Activated B cell treated with CpG ODN at 0.5 μM for 24 hours (primary cell): ENCODE measurements at regions not wholly inside any gene's neighbourhood (a gene's known extent, or its start where the extent isn't known, plus 50 kb on each side); places are given as distances from the start of the nearest gene placed in this dataset.

Experiments used
- ATAC-seq: fragments of 200-7000 bp; cut with Tn5 transposase; one replicate; pipeline ENCODE4 v1.10.0; 2021; ENCODE audit warnings: low read depth, mild to moderate bottlenecking, moderate library complexity
- CTCF ChIA-PET: fragments of 350-600 bp; sonication (Branson Sonifier 250); formaldehyde crosslinking; loops from one replicate; lab custom pipeline; 2021; ENCODE audit warnings: antibody characterized with exemption; lab: Charles Lee
- POLR2A ChIA-PET: fragments of 350-600 bp; sonication (Branson Sonifier 250); formaldehyde crosslinking; loops from one replicate; lab custom pipeline; 2021; ENCODE audit warnings: antibody characterized with exemption; lab: Charles Lee
- DNase-seq: peaks from one replicate; pipeline ENCODE4 v3.0.0; 2022
- H3K27ac Mint-ChIP-seq: one replicate; pipeline ENCODE4 v1.8.0; 2020; ENCODE audit warnings: mixed read lengths
- H3K27me3 Mint-ChIP-seq: one replicate; pipeline ENCODE4 v1.8.0; 2021; ENCODE audit warnings: mixed read lengths
- H3K36me3 Mint-ChIP-seq: one replicate; pipeline ENCODE4 v1.8.0; 2021; ENCODE audit warnings: low read depth, mixed read lengths
- H3K4me1 Mint-ChIP-seq: one replicate; pipeline ENCODE4 v1.8.0; 2021; ENCODE audit warnings: mixed read lengths
- H3K4me3 Mint-ChIP-seq: one replicate; pipeline ENCODE4 v1.8.0; 2020; ENCODE audit warnings: mild to moderate bottlenecking, mixed read lengths
- H3K9me3 Mint-ChIP-seq: one replicate; pipeline ENCODE4 v1.8.0; 2020; ENCODE audit warnings: mixed read lengths
- intact Hi-C: fragments of 100-400 bp; cut with micrococcal nuclease; formaldehyde crosslinking; loops from one replicate; pipeline ENCODE4 v1.15.1; 2024
- TF ChIP-seq, protein P1 (sequence below): fragments of 200-600 bp; IDR thresholded peaks from one replicate; pipeline ENCODE4 v1.8.0; 2022; ENCODE audit warnings: antibody characterized with exemption, mild to moderate bottlenecking

DNA sequence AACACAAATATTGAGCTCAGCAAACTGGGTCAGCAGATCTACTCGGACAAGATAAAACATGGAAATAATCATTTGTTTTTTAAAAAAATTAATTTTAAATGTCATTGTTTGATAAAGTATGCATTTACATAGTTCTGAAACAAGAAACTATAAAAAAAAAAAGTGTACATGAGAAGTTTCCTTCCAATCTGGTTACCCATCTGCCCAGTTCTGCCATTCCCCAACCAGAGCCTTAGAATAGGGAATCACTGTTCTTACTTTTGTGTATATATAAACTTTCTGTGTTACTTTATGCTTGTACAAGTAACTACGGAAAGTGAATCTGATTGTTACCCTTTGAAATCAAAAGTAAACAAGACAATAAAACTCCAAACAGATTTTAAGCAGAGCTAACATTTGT, 791.4 kb downstream of the HACE1 start:
- Mint-ChIP-seq H3K9me3 (no peaks in the 10 kb centered on the region), H3K36me3 (no peaks in the 10 kb centered on the region), H3K27me3 (no peaks in the 10 kb centered on the region), H3K4me1 (no peaks in the 10 kb centered on the region), H3K4me3 (no peak overlapping the region), H3K27ac (no peak overlapping the region)
- intact Hi-C loops, result no loop called here
- ChIA-PET POLR2A (no interaction called here), CTCF (no interaction called here)
- DNase-seq (no peak), ATAC-seq (no peak)
- TF ChIP-seq, protein P1, sequence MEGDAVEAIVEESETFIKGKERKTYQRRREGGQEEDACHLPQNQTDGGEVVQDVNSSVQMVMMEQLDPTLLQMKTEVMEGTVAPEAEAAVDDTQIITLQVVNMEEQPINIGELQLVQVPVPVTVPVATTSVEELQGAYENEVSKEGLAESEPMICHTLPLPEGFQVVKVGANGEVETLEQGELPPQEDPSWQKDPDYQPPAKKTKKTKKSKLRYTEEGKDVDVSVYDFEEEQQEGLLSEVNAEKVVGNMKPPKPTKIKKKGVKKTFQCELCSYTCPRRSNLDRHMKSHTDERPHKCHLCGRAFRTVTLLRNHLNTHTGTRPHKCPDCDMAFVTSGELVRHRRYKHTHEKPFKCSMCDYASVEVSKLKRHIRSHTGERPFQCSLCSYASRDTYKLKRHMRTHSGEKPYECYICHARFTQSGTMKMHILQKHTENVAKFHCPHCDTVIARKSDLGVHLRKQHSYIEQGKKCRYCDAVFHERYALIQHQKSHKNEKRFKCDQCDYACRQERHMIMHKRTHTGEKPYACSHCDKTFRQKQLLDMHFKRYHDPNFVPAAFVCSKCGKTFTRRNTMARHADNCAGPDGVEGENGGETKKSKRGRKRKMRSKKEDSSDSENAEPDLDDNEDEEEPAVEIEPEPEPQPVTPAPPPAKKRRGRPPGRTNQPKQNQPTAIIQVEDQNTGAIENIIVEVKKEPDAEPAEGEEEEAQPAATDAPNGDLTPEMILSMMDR, result no peak

DNA sequence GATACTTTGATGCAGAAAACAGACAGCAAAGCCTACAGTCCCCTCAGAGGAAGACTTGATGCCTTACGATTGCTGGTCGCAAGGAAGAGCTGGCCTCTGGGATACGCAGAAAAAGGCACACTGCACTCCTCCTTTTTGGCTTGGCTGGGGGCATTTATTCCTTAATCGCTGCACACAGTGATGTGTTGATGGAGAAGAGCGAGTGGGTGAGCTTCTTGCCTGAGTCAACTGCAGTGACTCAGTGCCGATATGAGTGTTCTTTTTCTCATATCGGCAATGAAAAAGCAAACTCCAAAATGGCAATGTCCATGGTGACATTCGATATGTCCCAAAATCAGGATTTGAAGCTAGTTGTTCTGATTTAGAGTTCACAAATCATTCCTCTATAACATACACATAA, 794.8 kb downstream of the HACE1 start:
- CTCF ChIA-PET, result no interaction called here

DNA sequence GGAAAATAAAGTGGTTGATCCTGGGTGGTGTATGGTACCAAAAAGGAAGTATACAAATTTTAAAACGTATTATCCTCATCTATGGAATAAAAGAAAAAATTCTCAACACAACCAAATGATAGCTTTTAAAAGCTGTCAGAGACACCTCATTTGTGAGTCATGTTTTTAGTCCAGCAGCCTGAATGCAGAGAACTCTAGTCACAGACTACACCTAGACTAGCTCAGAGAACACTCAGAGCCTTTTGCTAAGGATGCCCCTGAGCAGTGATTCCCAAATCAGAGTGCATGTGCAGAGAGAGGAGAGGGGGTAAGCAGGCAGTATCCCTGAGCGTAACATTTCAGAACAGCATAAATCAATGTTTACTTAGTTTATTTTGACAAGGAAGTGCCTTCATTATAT, 809.3 kb downstream of the HACE1 start:
- intact Hi-C loops, result no loop called here
- DNase-seq, result no peak
- no peaks in the 10 kb centered on the region for H3K4me1 Mint-ChIP-seq
- no peak for ATAC-seq
- no peak overlapping the region for H3K4me3 Mint-ChIP-seq
- H3K27ac Mint-ChIP-seq, result no peak overlapping the region
- peaks cover 5% of the 10 kb centered on the region for H3K9me3 Mint-ChIP-seq
- TF ChIP-seq, protein P1, result no peak
- no peaks in the 10 kb centered on the region for H3K27me3 Mint-ChIP-seq
- CTCF ChIA-PET, result no interaction called here
- POLR2A ChIA-PET, result no interaction called here
- H3K36me3 Mint-ChIP-seq, result no peaks in the 10 kb centered on the region

More for the DNA sequence above, 794.8 kb downstream of the HACE1 start:
- intact Hi-C loops, result no loop called here
- H3K27ac Mint-ChIP-seq, result no peak overlapping the region
- H3K4me3 Mint-ChIP-seq, result no peak overlapping the region
- no peaks in the 10 kb centered on the region for H3K36me3 Mint-ChIP-seq
- no peaks in the 10 kb centered on the region for H3K9me3 Mint-ChIP-seq
- TF ChIP-seq, protein P1, result no peak
- H3K4me1 Mint-ChIP-seq, result no peaks in the 10 kb centered on the region
- no peak for ATAC-seq
- no peak for DNase-seq
- POLR2A ChIA-PET, result no interaction called here
- H3K27me3 Mint-ChIP-seq, result no peaks in the 10 kb centered on the region

DNA sequence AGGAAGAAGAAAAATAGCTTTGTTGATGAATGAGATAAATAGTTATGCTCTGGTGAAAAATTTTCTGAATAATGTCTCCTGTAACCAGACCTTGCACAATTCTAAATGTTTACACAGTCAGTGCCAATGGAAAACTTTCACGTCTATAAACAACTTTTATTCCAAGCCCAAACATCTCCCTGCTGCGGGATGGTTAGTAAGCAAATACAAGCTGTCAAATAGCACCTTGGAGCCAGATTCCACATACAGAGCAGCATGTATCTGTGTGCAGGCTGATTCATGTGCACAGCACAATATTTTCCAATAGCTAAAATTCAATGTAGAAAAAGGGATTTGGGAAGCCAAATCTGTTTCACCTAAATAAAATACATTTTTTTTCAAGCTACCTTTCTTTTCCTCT, 813.3 kb downstream of the HACE1 start:
- H3K9me3 Mint-ChIP-seq, result no peaks in the 10 kb centered on the region

DNA sequence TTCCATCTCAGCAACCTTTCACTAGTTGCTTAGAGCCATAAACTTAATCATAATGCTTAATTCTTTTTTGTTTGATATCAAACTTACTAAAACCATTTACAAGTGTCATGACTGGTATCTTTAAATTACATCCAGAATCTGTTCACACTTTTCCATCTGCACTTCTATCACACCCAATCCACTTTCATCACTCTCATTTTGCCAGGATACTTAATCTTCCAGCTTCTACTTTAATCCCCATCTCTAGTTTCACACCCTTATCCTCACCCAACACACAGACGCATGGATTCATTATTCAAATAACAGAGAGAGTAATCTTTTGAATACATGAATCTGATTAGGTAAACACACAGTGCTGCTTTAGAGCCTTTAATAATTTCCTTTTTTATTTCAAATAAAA, 828.4 kb downstream of the HACE1 start:
- no peaks in the 10 kb centered on the region for H3K27me3 Mint-ChIP-seq
- H3K4me1 Mint-ChIP-seq, result no peaks in the 10 kb centered on the region
- no peak overlapping the region for H3K27ac Mint-ChIP-seq

More for the DNA sequence above, 813.3 kb downstream of the HACE1 start:
- Mint-ChIP-seq H3K4me1 (no peaks in the 10 kb centered on the region), H3K27ac (no peak overlapping the region), H3K27me3 (no peaks in the 10 kb centered on the region), H3K4me3 (no peak overlapping the region), H3K36me3 (no peaks in the 10 kb centered on the region)
- POLR2A ChIA-PET, result no interaction called here
- no peak for DNase-seq
- intact Hi-C loops, result no loop called here
- ATAC-seq, result no peak
- TF ChIP-seq, protein P1, result no peak
- CTCF ChIA-PET, result no interaction called here

More for the DNA sequence above, 828.4 kb downstream of the HACE1 start:
- Mint-ChIP-seq H3K9me3 (no peaks in the 10 kb centered on the region), H3K4me3 (no peak overlapping the region), H3K36me3 (no peaks in the 10 kb centered on the region)
- no peak for DNase-seq
- TF ChIP-seq, protein P1, result no peak
- ChIA-PET CTCF (no interaction called here), POLR2A (no interaction called here)
- intact Hi-C loops, result no loop called here
- no peak for ATAC-seq
